ENCODE measurements at regions not wholly inside any gene's neighbourhood (a gene's known extent, or its start where the extent isn't known, plus 50 kb on each side); places are given as distances from the start of the nearest gene placed in this dataset.
A peak's percentile ranks its signal among the peaks of the same experiment; 100 is the strongest.

- TF ChIP-seq ZNF101 (CRISPR knock-in tag; IDR thresholded peaks at IDR 0.05; ENCODE audit: borderline replicate concordance, low read depth) (no peak), ZNF136 (CRISPR knock-in tag; IDR thresholded peaks at IDR 0.05; ENCODE audit: low read depth) (no peak), MYPOP (CRISPR knock-in tag; IDR thresholded peaks at IDR 0.05) (0 out of 2 replicates have a peak, but pooled peaks have one; percentile 6), HHEX (CRISPR knock-in tag; IDR thresholded peaks at IDR 0.05) (no peak), ZSCAN29 (CRISPR knock-in tag; conservative IDR thresholded peaks at IDR 0.05) (0 out of 2 replicates have a peak, but pooled peaks have one; percentile 35), ZNF737 (CRISPR knock-in tag; IDR thresholded peaks at IDR 0.05; ENCODE audit: borderline replicate concordance) (no peak), BCL6 (CRISPR knock-in tag; IDR thresholded peaks at IDR 0.05) (peak; percentile 42; the same call in 1 of the 2 replicates), ZNF30 (CRISPR knock-in tag; IDR thresholded peaks at IDR 0.05) (no peak), ZNF639 (CRISPR knock-in tag; conservative IDR thresholded peaks at IDR 0.05) (no peak), AHR (CRISPR knock-in tag; IDR thresholded peaks at IDR 0.05) (no peak), ZBTB43 (CRISPR knock-in tag; conservative IDR thresholded peaks at IDR 0.05) (peak; percentile 92), HNF1A (IDR thresholded peaks at IDR 0.05; ENCODE audit: low read depth) (0 out of 2 replicates have a peak, but pooled peaks have one; percentile 21), HNF1A (CRISPR knock-in tag; IDR thresholded peaks at IDR 0.05; ENCODE audit: borderline replicate concordance) (peak; percentile 52; the same call in 1 of the 2 replicates), IRX3 (CRISPR knock-in tag; IDR thresholded peaks at IDR 0.05; ENCODE audit: borderline replicate concordance, low read depth) (no peak), GATA4 (IDR thresholded peaks at IDR 0.05; ENCODE audit: borderline replicate concordance, low read depth) (no peak), ZNF33A (CRISPR knock-in tag; IDR thresholded peaks at IDR 0.05; ENCODE audit: borderline replicate concordance) (no peak), SOX13 (IDR thresholded peaks at IDR 0.05) (no peak), SOX13 (CRISPR knock-in tag; conservative IDR thresholded peaks at IDR 0.05 in 1 of 2, IDR thresholded peaks at IDR 0.05 in 1 of 2) (peak in 1 of 2 experiments; percentile 37; a peak in 1 of 4 replicates), SPEN (CRISPR knock-in tag; IDR thresholded peaks at IDR 0.05; ENCODE audit: low read depth) (no peak), NR2F6 (IDR thresholded peaks at IDR 0.05) (peak; percentile 76), NR2F6 (CRISPR knock-in tag; IDR thresholded peaks at IDR 0.05) (peak; percentile 81), ZNF18 (CRISPR knock-in tag; IDR thresholded peaks at IDR 0.05; ENCODE audit: insufficient replicate concordance) (no peak)
Observed at GRCh38 chr1:94309216-94309615, 71.8 kb upstream of the ARHGAP29 start (continued).

All from HepG2 (cell line).